HUES6 (cell line): ENCODE measurements at regions not wholly inside any gene's neighbourhood (a gene's known extent, or its start where the extent isn't known, plus 50 kb on each side); places are given as distances from the start of the nearest gene placed in this dataset.

ENCODE experiments used
- H3K27ac ChIP-seq: 2 replicates; pipeline ENCODE4 v1.7.0; 2013; ENCODE audit warnings: low read depth, mild to moderate bottlenecking, low read length, inconsistent platforms
- H3K27me3 ChIP-seq: 2 replicates; pipeline ENCODE4 v1.6.1; 2013; ENCODE audit warnings: low read length; ENCODE audit not compliant: control insufficient read depth, insufficient read depth
- H3K36me3 ChIP-seq: 2 replicates; pipeline ENCODE4 v1.6.1; 2013; ENCODE audit warnings: low read length; ENCODE audit not compliant: control insufficient read depth, insufficient read depth
- H3K4me1 ChIP-seq: 2 replicates; pipeline ENCODE4 v1.6.1; 2013; ENCODE audit warnings: low read length; ENCODE audit not compliant: control insufficient read depth, insufficient read depth
- H3K4me3 ChIP-seq: 2 replicates; pipeline ENCODE4 v1.5.1; 2013; ENCODE audit warnings: low read depth, low read length
- H3K9ac ChIP-seq: one replicate; pipeline ENCODE4 v1.6.1; 2013; ENCODE audit warnings: mild to moderate bottlenecking, low read length
- H3K9me3 ChIP-seq: 2 replicates; pipeline ENCODE4 v1.6.1; 2013; ENCODE audit warnings: low read depth, low read length; ENCODE audit not compliant: control insufficient read depth, insufficient read depth

DNA sequence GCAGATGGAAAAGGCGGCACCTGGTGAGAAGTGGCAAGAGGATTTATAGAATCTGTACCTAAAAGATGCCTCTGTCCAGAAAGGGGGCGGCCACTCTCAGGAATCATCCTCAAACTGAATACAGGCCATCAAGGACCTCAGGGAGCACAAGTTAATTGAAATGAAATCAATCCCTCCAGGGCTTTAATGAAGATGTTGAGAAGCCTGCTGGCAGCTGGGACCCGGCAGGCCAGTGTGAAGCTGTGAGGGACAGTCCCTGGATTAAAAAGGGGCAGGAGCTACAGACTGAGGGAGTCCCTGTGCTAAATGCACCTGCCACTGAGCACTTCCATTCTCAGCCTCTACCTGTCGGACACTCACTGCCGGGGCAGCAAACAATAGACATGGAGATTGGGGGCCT, 107.7 kb upstream of the GGTLC1 start:
- H3K27me3 ChIP-seq: no peaks in the 10 kb centered on the region
- no peak overlapping the region for H3K27ac ChIP-seq
- H3K9ac ChIP-seq: no peak overlapping the region
- peaks cover 3% of the 10 kb centered on the region; the same call in 1 of the 2 replicates for H3K4me1 ChIP-seq
- no peaks in the 10 kb centered on the region for H3K9me3 ChIP-seq
- no peak overlapping the region for H3K4me3 ChIP-seq
- no peaks in the 10 kb centered on the region for H3K36me3 ChIP-seq

DNA sequence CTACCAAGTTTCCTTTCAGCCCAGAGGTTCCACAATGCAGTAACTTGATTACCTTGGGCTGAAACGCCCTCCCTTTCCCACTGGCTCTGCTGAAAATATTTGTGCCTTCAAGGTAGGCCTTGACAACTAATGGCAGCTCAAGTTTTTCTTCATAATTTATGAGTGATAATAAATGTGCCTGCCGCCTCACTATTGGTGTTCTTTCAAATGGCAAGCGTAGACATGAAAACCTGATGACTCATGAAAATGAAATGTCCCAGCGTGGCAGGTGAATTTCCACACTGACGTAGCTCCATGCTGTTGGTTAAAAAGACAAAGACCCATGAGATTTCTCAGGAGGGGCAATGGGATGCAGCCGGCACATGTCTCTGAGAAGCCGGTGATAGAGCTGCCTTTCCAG, 107.2 kb upstream of the GGTLC1 start:
- Histone ChIP-seq H3K9ac (no peak overlapping the region), H3K9me3 (no peaks in the 10 kb centered on the region), H3K27ac (no peak overlapping the region), H3K27me3 (no peaks in the 10 kb centered on the region), H3K36me3 (no peaks in the 10 kb centered on the region), H3K4me1 (peaks cover 3% of the 10 kb centered on the region; the same call in 1 of the 2 replicates), H3K4me3 (no peak overlapping the region)

DNA sequence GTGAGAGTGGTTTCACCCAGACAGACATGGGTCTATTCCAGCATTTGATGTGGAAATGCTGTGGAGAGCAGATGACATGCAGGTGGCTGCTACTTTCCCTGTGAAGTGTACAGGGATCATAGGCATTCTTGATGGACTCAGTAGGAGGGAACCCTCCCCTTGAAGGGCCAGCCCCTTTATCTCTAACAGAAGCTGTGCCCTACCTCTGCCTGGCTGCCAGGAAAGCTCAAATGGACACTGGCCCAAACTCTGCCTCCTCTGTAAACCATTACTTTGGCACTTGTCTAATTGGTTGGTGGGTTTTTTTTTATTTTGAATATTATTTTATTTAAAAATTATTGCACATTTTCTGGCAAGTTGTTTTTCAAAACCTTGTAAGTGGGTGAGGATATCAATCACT, 106.7 kb upstream of the GGTLC1 start:
- Histone ChIP-seq H3K27me3 (no peaks in the 10 kb centered on the region), H3K27ac (no peak overlapping the region), H3K4me3 (no peak overlapping the region), H3K9ac (no peak overlapping the region), H3K4me1 (peaks cover 3% of the 10 kb centered on the region; the same call in 1 of the 2 replicates), H3K36me3 (no peaks in the 10 kb centered on the region), H3K9me3 (no peaks in the 10 kb centered on the region)

DNA sequence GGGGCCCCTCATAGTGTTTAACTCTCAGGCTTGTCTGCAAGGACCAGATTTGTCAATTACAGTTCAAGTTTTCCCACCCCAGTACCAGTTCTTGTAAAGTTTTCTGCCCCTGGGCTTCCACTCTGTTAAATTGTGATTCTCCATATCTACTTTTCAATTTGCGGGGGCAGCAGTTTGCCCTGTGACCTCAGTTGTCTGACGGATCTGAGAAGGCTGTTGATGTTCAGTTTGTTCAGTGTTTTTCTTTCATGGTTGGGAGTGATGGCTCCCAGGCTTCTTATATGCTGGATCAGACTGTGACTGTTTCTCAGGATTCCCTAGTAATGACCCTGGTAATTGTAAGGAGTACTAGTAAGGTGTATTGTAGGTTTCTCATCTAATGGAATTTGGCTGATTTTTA, 101.0 kb upstream of the GGTLC1 start:
- Histone ChIP-seq H3K9ac (no peak overlapping the region), H3K9me3 (no peaks in the 10 kb centered on the region), H3K36me3 (no peaks in the 10 kb centered on the region), H3K4me3 (no peak overlapping the region), H3K27me3 (no peaks in the 10 kb centered on the region), H3K27ac (no peak overlapping the region), H3K4me1 (no peaks in the 10 kb centered on the region)

DNA sequence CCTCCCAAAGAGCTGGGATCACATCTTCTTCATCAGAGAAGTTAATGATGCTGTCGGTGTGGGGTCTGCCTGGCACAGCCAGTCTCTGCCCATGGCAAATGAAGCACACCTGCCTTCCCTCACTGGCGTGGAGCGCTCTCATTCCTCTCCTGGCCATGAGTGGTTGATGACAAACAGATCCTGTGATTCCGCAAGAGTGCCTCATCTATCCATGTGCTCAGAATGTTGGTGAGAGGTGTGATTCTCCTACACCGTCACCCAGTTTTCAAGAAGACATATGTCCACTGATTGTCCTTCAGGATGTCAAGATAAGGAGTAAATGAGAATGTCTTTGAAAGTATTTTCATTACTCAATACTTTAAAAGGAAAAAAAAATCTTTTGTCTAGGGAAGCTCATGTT, 97.5 kb upstream of the GGTLC1 start:
- H3K27me3 ChIP-seq: no peaks in the 10 kb centered on the region
- no peak overlapping the region for H3K27ac ChIP-seq
- H3K9ac ChIP-seq: no peak overlapping the region
- H3K9me3 ChIP-seq: no peaks in the 10 kb centered on the region
- H3K36me3 ChIP-seq: no peaks in the 10 kb centered on the region
- H3K4me3 ChIP-seq: no peak overlapping the region
- no peaks in the 10 kb centered on the region for H3K4me1 ChIP-seq

DNA sequence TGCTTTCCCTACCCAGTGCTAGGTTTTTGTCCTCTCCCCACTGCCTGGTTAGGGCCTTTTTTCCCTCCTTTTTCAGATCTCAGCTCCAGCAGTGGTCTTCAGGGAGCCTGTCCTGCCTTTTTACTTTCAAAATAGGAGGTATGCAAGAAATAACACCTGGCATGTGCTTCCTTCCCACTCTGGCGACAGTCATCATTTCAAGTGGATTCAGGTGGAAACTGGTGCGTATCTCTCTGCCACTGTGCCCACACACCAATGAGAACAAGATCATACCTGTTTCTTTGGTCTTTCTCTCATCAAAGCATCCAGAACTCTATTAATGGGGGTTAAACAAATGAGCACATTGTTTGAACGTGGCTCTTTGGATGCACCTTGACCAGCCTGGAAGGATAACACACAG, 95.7 kb upstream of the GGTLC1 start:
- Histone ChIP-seq H3K9me3 (no peaks in the 10 kb centered on the region), H3K36me3 (no peaks in the 10 kb centered on the region), H3K9ac (no peak overlapping the region), H3K27ac (no peak overlapping the region), H3K4me1 (no peaks in the 10 kb centered on the region), H3K4me3 (no peak overlapping the region), H3K27me3 (no peaks in the 10 kb centered on the region)

DNA sequence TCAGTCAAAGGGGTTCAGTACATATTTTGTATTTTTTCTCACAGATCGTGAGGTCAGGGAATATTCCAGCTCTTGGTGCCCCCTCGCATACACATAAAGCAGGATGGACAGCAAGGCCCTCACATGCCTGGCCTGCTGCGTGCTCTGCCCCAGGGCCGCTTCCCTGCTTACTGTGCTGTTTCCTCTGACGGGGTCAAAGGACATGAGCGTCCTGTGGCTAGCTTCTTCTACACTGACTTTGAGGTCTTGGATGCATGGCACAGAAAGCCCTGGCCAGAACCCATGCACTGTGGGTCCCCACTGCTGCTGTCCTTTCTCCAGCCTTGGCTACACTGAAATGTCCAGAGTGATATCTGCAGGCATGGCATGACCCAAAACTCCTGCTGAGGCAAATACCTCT, 92.5 kb upstream of the GGTLC1 start:
- H3K4me1 ChIP-seq: no peaks in the 10 kb centered on the region
- H3K27ac ChIP-seq: no peak overlapping the region
- H3K9me3 ChIP-seq: no peaks in the 10 kb centered on the region
- no peak overlapping the region for H3K9ac ChIP-seq
- no peaks in the 10 kb centered on the region for H3K36me3 ChIP-seq
- H3K4me3 ChIP-seq: no peak overlapping the region
- no peaks in the 10 kb centered on the region for H3K27me3 ChIP-seq

DNA sequence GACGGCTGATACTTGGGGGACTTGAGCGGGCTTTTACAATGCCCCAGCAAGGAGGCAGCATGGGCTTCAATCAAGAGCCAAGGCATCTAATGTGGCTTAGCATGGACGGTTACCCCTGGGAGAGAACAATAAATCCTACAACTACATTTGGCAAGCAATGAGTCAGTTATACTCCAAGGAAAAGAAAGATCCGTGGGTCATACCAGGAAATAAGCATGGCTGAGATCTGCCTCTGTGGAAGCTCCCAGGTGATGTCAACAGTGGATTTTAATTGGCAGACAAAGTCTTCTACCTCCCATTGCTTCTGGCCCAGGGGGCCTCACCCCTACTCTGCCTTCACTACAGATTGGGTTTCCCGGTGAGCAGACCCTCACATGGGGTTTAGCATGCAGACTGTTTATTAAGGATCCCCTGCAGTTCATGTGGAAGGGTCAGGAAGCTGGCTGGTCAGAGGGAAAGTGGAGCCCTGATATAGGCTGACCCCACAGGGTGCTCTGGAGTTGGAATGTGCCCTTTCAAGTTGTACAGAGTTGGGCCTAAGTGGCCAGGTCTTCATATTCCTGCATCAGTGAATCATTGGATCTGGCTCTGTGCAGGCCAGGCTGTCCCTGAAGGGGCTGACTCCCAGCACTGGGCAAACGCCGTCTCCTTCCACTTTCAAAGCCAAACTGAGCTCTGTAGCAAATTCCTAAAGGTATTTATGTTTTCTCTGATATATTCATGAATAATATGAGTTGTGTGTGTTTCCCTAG, 91.3 kb upstream of the GGTLC1 start:
- Histone ChIP-seq H3K27me3 (no peaks in the 10 kb centered on the region), H3K9me3 (no peaks in the 10 kb centered on the region), H3K4me1 (no peaks in the 10 kb centered on the region), H3K9ac (no peak overlapping the region), H3K27ac (no peak overlapping the region), H3K36me3 (no peaks in the 10 kb centered on the region), H3K4me3 (no peak overlapping the region)

DNA sequence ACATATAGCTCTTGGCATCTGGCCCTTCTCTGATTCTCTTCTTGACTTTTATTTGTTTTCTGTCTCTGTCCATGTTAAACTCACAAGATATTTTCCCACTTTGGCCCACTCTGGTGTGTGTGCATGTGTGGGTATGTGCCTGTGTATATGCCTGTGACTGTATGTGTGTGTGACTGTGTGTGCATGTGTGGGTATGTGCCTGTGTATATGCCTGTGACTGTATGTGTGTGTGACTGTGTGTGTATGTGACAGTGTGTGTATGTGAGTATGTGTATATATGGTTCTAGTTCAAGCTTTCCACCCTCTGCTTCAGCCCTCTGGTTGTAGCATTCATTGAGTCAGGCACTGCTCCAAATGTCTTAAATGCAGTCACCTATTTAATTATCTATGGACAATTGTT, 88.6 kb upstream of the GGTLC1 start:
- Histone ChIP-seq H3K9me3 (no peaks in the 10 kb centered on the region), H3K4me3 (no peak overlapping the region), H3K4me1 (no peaks in the 10 kb centered on the region), H3K36me3 (no peaks in the 10 kb centered on the region), H3K27me3 (no peaks in the 10 kb centered on the region), H3K9ac (no peak overlapping the region), H3K27ac (no peak overlapping the region)

DNA sequence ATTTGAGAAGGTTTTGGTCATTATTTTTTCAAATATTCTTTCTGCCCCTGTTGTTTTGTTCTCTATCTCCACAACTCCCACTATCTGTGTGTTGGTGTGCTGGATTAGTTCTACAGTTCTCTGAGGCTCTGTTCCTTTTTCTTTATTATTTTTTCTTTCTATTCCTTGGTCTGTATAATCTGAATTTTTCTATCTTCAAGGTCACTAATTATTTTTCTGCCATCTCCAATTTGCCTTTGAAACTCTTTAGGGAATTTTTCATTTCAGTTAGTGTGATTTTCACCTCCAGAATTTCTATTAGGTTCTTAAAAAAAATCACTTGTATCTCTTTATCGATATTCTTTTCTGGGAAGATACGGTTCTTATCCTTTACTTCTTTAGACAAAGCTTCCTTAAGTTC, 82.1 kb upstream of the GGTLC1 start:
- H3K4me1 ChIP-seq: peaks cover 4% of the 10 kb centered on the region
- H3K27ac ChIP-seq: no peak overlapping the region
- H3K36me3 ChIP-seq: no peaks in the 10 kb centered on the region
- no peak overlapping the region for H3K9ac ChIP-seq
- 0 out of 2 replicates have a peak, but pooled peaks cover 2% of the 10 kb centered on the region for H3K9me3 ChIP-seq
- no peaks in the 10 kb centered on the region for H3K27me3 ChIP-seq
- no peak overlapping the region for H3K4me3 ChIP-seq

DNA sequence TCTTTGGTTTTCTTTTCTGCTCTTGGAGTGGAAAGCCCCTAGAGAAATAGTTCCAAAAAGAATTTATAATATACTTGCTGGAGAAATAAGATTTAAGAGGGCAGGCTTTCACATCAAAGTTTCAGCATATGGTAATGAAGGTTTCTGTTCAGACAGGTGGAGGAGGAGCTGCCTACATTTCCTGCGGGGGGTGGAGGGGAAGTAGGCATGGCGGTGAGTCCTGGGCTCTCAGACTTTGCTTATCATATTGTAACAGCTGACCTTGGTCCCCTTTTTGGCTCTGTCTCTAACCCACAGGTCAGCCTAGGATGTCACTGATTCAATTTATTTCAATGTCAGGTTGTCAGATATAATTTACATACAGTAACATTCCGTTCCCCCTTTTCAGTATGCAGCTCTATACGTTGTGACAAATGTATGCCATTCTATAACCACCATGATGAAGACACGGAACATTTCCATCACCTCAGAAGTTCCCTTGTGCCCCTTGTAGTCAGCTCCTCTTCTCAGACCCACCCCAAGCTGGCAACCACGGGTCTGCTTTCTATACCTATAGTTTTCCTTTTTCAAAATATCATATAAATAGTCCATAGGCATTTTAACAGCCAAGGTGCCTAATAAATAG, 77.6 kb upstream of the GGTLC1 start:
- no peaks in the 10 kb centered on the region for H3K36me3 ChIP-seq
- peaks cover 4% of the 10 kb centered on the region for H3K4me1 ChIP-seq
- H3K27me3 ChIP-seq: no peaks in the 10 kb centered on the region
- no peak overlapping the region for H3K27ac ChIP-seq
- no peak overlapping the region for H3K9ac ChIP-seq
- no peak overlapping the region for H3K4me3 ChIP-seq
- H3K9me3 ChIP-seq: 0 out of 2 replicates have a peak, but pooled peaks cover 2% of the 10 kb centered on the region
